ENCODE measurements at regions not wholly inside any gene's neighbourhood (a gene's known extent, or its start where the extent isn't known, plus 50 kb on each side); places are given as distances from the start of the nearest gene placed in this dataset.

DNA sequence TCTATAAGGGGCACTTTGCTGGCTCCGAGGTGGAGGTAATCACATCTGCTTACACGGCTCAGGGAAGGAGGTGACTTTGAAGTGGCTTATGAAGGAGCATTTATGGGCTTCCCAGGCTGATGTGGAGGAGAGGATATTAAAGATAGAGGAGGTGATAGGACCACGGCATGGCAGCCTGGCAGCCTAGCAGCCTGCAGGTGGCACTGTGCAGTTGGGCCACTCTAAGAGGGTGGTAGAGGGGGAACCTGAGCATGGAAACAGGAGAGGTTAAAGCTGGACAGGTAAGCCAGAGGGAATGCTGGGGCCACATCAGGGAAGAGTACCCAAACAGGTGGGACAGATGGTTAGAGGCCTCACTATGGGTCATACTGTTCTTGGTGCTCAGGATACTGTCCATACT is 375.0 kb downstream of the WDR72 start:
- no peak overlapping the region for H3K4me3 ChIP-seq
- H3K27me3 ChIP-seq, result no peaks in the 10 kb centered on the region
- no peaks in the 10 kb centered on the region for H3K36me3 ChIP-seq
- TF ChIP-seq, protein P1, sequence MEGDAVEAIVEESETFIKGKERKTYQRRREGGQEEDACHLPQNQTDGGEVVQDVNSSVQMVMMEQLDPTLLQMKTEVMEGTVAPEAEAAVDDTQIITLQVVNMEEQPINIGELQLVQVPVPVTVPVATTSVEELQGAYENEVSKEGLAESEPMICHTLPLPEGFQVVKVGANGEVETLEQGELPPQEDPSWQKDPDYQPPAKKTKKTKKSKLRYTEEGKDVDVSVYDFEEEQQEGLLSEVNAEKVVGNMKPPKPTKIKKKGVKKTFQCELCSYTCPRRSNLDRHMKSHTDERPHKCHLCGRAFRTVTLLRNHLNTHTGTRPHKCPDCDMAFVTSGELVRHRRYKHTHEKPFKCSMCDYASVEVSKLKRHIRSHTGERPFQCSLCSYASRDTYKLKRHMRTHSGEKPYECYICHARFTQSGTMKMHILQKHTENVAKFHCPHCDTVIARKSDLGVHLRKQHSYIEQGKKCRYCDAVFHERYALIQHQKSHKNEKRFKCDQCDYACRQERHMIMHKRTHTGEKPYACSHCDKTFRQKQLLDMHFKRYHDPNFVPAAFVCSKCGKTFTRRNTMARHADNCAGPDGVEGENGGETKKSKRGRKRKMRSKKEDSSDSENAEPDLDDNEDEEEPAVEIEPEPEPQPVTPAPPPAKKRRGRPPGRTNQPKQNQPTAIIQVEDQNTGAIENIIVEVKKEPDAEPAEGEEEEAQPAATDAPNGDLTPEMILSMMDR (IDR thresholded peaks at IDR 0.05), result peak in 1 of 6 experiments; percentile 7
- TF ChIP-seq POLR2A (IDR thresholded peaks at IDR 0.05), result no peak
- no peaks in the 10 kb centered on the region for H3K9me3 ChIP-seq
- intact Hi-C loops (cut with DNase I), result no loop called here
- no peak overlapping the region for H3K27ac ChIP-seq
- H3K4me1 ChIP-seq, result no peaks in the 10 kb centered on the region
- 45 to 52% methylated on average over 2 to 3 of the region's 3 CpGs for WGBS, 2 donors
- no peak for DNase-seq

DNA sequence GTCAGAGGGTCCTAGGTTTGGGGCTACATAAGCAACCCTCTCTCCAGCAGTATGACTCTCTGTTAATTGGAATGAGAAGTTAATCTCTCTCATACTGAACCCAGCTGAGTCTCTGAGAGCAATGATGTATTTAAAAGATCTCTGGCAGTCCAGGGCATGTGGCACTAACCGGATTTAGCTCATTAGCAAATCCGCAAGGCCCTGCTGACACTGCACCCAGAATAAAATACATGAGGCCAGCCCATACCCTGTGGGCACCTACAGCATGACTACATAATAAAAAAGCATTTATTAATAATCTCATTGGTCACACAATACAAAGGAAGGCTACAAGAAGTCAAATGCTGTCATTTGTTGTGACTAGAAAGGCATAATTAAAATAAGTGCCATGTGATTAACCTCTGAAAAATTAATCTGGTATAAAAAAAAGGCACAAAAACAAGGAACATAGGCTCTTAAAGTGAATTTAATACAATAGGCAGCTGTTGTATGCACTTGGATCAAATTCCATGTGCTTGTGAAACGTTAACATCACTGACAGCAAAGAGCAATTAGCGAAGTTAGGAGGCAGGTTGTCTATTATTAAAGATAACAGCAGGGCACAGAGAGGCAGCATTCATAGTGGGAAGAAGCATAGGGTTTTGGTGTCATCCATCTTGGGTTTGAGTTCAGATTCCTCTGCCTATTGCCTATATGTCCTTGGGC is 381.2 kb downstream of the WDR72 start:
- 61 to 63% methylated on average over 4 of the region's 4 CpGs for WGBS, 2 donors
- Histone ChIP-seq H3K27me3 (no peaks in the 10 kb centered on the region), H3K9me3 (no peaks in the 10 kb centered on the region), H3K27ac (no peak overlapping the region), H3K4me1 (no peaks in the 10 kb centered on the region), H3K36me3 (no peaks in the 10 kb centered on the region), H3K4me3 (no peak overlapping the region)
- no peak for DNase-seq
- TF ChIP-seq, protein P1 (IDR thresholded peaks at IDR 0.05), result no peak
- no peak for TF ChIP-seq POLR2A (IDR thresholded peaks at IDR 0.05)
- intact Hi-C loops (cut with DNase I), result no loop called here

DNA sequence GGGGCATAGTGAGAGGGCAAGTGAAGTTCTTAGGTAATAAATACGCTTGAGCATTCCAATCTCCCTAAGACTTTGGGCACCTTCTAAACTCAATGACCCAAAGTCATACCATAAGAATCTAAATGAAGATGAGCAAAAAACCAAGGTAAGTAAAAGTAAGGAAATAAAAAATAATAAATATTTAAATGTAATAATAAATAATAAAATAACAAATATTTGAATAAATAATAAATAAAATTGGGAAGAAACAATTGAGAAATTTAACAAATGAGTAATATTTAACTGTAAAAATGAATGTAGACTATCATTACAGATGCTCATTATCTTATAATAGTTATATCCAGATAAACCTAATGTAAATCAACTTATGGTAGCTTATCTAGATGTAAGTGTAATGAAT is 391.7 kb downstream of the WDR72 start:
- intact Hi-C loops (cut with DNase I), result no loop called here
- 89 to 94% methylated on average over 1 of the region's 1 CpG for WGBS, 2 donors

DNA sequence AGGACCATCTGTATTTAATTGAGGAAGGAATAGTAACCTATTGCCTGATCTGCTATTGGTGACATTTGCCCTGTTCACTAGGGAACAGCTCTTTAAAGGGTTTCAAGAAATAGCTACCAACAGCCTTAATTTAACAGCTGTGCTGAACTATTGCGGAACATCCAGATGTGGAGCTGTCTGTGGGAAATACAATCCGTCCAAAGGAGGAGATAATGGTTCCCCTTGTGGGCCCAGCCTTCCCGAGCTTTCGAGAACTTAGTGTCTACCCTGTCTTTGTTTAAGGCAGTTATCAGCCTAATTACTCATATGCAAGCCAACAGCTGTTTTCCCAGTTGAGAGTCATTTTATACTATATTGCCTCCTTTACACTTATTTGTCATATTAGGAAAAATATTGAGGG is 398.6 kb downstream of the WDR72 start:
- no peaks in the 10 kb centered on the region for H3K27me3 ChIP-seq
- 72% methylated on average over 4 of the region's 4 CpGs for WGBS, 2 donors
- no peaks in the 10 kb centered on the region for H3K36me3 ChIP-seq
- no peaks in the 10 kb centered on the region for H3K9me3 ChIP-seq
- H3K4me1 ChIP-seq, result no peaks in the 10 kb centered on the region
- TF ChIP-seq POLR2A (IDR thresholded peaks at IDR 0.05), result no peak
- no peak for DNase-seq
- intact Hi-C loops (cut with DNase I), result no loop called here
- no peak overlapping the region for H3K27ac ChIP-seq
- H3K4me3 ChIP-seq, result no peak overlapping the region

More for the DNA sequence above, 391.7 kb downstream of the WDR72 start:
- no peaks in the 10 kb centered on the region for H3K27me3 ChIP-seq
- no peak overlapping the region for H3K4me3 ChIP-seq
- TF ChIP-seq, protein P1 (IDR thresholded peaks at IDR 0.05), result no peak
- no peak for TF ChIP-seq POLR2A (IDR thresholded peaks at IDR 0.05)
- no peak overlapping the region for H3K27ac ChIP-seq
- no peaks in the 10 kb centered on the region for H3K4me1 ChIP-seq
- H3K9me3 ChIP-seq, result no peaks in the 10 kb centered on the region
- no peak for DNase-seq
- H3K36me3 ChIP-seq, result no peaks in the 10 kb centered on the region

DNA sequence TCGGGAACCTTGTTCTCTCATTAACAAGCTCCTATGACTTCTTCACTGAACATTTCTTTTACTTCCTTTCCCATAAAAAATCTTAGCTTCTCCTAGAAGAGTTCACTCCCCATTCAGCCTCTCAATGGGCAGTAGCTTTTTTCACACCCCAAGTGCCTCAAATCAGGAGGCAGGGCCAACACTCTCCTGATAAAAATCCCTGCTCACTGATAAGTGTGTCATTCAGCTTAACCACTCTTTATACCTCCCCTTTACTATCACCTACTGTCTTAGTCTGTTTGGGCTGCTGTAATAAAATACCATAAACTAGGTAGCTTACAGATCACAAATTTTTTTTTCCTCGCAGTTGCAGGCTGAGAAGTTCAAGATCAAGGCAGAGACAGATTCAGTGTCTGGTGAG is 400.4 kb downstream of the WDR72 start:
- Histone ChIP-seq H3K36me3 (no peaks in the 10 kb centered on the region), H3K27me3 (no peaks in the 10 kb centered on the region), H3K4me3 (no peak overlapping the region), H3K9me3 (no peaks in the 10 kb centered on the region), H3K4me1 (no peaks in the 10 kb centered on the region), H3K27ac (no peak overlapping the region)
- intact Hi-C loops (cut with DNase I), result no loop called here
- DNase-seq, result no peak
- TF ChIP-seq, protein P1 (IDR thresholded peaks at IDR 0.05), result no peak
- no peak for TF ChIP-seq POLR2A (IDR thresholded peaks at IDR 0.05)
- 55 to 70% methylated on average over 2 of the region's 2 CpGs for WGBS, 2 donors

DNA sequence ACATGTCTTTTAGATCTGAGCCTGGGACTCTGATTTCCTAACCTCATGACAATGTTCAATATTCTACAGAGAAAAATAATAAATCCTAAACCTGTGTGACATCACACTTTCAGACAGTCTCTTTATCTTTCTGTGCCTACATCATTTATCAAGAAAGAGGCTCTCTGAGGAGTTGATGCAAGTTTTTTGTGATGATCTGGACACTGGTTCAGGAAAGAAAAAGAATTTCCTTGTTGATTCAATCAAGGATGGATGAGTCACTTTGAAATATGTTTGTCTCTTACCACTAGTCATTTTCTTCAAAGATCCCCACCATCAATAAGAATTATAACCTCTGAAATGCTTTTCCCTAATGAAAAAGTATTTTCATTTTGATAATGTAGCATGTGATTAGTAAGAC is 404.6 kb downstream of the WDR72 start:
- DNase-seq, result no peak
- Histone ChIP-seq H3K9me3 (no peaks in the 10 kb centered on the region), H3K4me3 (no peak overlapping the region), H3K27me3 (no peaks in the 10 kb centered on the region), H3K36me3 (no peaks in the 10 kb centered on the region), H3K4me1 (no peaks in the 10 kb centered on the region), H3K27ac (no peak overlapping the region)
- intact Hi-C loops (cut with DNase I), result no loop called here
- TF ChIP-seq, protein P1 (IDR thresholded peaks at IDR 0.05), result no peak
- no peak for TF ChIP-seq POLR2A (IDR thresholded peaks at IDR 0.05)
